Left forelimb (tissue), 1 donor: ENCODE measurements at regions not wholly inside any gene's neighbourhood (a gene's known extent, or its start where the extent isn't known, plus 50 kb on each side); places are given as distances from the start of the nearest gene placed in this dataset.
"Not testable (repeated sequence)": the region's sequence is repeated elsewhere in the genome, so short reads cannot be mapped to it uniquely, and the experiment has no call there.

Experiments used
- DNase-seq: peaks from one replicate; pipeline ENCODE4 v3.0.0-alpha.2; 2018; ENCODE audit warnings: low spot score

- DNase-seq: no peak
These were observed 580.3 kb upstream of the CA10 start for GRCh38 chr17:52738791-52739190.

- DNase-seq: no peak
These were observed 578.6 kb upstream of the CA10 start for GRCh38 chr17:52737071-52737470.

- DNase-seq: no peak
These were observed 574.3 kb upstream of the CA10 start for GRCh38 chr17:52732841-52733240.

- no peak for DNase-seq
These were observed 566.1 kb upstream of the CA10 start for GRCh38 chr17:52724578-52724977.

GRCh38 chr17:52721910-52722309 is 563.4 kb upstream of the CA10 start:
- no peak for DNase-seq

GRCh38 chr17:52710363-52710901 is 551.9 kb upstream of the CA10 start:
- DNase-seq: no peak

DNA sequence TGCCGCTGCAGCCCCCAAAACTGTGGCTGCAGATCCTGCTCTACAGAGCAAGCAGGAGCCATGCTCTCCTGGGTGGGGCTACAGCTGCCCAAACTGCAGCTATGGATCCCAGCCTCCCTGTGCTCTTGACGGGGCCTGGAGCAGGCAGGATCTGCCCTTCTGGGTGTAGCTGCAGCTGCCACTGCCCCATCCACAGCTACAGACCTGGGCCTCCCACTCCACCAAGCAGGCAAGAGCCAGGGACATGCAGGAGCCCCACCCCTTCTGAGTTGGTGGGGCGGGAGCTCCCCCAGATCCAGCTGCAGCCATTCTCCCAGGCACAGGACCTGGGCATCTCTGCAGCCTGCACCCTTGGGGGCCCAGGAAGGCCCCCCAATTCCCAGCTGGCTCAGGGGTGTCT is 551.2 kb upstream of the CA10 start:
- DNase-seq: no peak

- DNase-seq: no peak
These were observed 537.8 kb upstream of the CA10 start for GRCh38 chr17:52696362-52696761.

DNA sequence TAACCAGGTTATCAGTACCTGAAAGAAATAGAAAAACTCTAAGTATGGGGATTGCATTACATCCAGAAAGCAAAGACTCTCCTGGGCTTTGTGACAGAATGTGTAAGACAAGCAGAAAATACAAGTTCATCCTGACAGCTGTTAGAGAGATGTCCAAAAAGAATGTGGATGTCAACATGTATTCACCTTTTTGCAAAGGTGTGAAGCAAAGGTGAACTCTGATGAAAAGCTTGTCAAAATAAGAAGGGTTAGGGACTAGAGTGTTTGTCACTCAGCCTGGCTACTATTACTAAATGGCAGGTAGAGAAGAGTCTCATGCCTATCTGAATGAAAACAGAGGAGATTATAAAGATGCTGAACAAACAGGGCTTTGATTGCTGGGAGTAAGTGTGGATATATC is 527.6 kb upstream of the CA10 start:
- no peak for DNase-seq

DNA sequence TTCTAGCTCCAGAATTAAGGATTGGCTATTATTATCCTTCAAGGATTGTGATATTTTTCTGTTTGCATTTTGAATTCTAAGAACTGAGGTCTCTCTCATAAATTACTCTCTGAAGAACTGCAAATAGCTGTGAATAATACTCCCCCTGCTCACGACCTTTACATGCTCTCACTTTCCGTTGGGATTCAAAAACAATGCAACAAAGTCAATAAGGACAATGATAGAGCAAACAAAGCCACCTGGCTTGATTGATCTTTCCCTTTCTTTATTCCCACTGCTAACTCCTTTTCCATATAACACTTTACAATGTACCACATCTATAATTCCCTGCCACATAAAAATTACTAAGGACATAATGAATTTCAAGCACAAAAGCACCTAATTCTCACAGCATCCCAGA is 523.0 kb upstream of the CA10 start:
- DNase-seq: no peak

- DNase-seq: no peak
These were observed 519.7 kb upstream of the CA10 start for GRCh38 chr17:52678211-52678610.

- no peak for DNase-seq
These were observed 516.2 kb upstream of the CA10 start for GRCh38 chr17:52674686-52675085.

- DNase-seq: no peak
These were observed 515.3 kb upstream of the CA10 start for GRCh38 chr17:52673791-52674190.

- DNase-seq: no peak
These were observed 507.8 kb upstream of the CA10 start for GRCh38 chr17:52666264-52666663.

- DNase-seq: no peak
These were observed 502.2 kb upstream of the CA10 start for GRCh38 chr17:52660692-52661091.

DNA sequence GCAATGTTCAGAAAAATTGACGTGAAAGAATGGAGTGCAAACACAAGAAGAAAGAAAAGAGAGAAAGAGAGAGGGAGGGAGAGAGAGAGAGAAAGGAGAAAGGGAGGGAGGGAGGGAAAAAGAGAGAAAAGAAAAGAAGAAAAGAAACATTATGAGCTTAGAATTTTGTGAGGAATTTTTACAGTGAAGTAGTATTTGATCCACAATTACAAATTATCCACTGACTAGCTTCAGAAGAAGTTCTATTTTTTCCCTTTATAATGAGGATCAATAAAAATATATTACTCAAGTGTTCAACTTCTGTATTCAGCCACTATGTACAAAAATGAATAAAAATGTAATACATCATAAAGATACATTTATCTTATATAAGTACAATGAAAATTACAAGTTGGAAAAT is 494.5 kb upstream of the CA10 start:
- DNase-seq: no peak

GRCh38 chr17:52648995-52649394 is 490.5 kb upstream of the CA10 start:
- DNase-seq: no peak

- DNase-seq: no peak
These were observed 488.9 kb upstream of the CA10 start for GRCh38 chr17:52647411-52647810.

GRCh38 chr17:52636443-52636842 is 477.9 kb upstream of the CA10 start:
- no peak for DNase-seq

- no peak for DNase-seq
These were observed 448.1 kb upstream of the CA10 start for GRCh38 chr17:52606590-52606989.

GRCh38 chr17:52606098-52606497 is 447.6 kb upstream of the CA10 start:
- DNase-seq: no peak

DNA sequence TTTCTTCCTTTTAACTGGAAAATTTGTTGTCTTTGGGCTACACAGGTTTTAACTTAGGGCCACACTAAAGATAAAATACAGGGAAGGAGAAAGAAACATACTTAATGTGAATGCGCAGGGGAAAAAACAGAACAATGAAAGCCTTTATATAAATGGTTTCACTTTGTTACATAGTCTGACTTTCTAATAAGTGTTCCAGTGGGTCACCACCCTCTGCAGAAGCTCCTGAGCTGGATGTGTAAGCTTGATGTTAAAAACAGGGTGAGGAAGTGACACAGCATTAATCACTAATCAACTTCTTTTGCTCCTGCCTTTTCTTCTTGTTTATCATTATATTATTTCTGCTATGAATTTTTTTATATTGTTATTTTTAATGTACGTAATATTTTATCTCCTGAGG is 445.6 kb upstream of the CA10 start:
- DNase-seq: no peak

DNA sequence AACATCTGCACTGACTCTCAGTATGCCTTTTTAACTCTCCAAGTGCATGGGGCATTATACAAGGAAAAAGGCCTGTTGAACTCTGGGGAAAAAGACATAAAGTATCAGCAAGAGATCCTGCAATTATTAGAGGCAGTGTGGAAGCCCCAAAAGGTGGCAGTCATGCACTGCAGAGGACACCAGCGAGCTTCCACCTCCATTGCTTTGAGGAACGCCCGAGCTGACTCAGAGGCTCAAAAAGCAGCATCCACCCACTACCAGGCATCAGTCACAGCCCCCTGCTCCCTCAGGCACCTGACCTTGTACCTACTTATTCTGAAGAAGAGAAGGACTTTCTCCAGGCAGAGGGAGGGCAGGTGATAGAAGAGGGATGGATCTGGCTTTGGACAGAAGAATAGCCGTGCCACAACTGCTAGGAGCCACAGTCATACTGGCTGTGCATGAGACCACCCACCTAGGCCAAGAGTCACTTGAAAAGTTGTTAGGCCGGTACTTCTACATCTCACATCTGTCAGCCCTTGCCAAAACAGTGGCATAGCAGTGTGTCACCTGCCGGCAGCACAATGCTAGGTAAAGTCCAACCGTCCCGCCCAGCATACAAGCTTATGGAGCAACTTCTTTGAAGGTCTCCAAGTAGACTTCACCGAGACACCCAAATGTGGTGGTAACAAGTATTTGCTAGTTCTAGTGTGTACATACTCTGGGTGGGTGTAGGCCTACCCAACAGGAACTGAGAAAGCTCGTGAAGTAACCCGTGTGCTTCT is 439.1 kb upstream of the CA10 start:
- DNase-seq: not testable (repeated sequence)

DNA sequence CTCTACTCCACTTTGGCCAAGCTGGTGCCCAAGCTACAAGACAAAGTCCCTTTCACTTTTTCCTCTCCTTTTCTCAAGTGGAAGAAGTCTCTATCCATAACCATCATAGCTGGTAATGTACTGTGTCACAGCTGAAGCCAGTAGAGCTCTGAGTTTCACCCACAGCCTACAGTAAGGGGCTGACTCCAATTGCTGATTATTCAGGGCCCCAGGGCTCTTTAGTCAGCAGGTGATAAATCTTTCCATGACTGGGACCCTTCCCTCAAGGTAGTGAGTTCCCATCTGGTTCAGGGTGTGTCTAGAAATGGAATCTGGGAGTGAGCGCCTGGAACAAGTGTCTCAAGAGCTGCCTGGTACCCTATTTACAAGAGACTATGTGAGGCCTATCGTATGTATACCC is 436.0 kb upstream of the CA10 start:
- DNase-seq: no peak
